ENCODE measurements at regions not wholly inside any gene's neighbourhood (a gene's known extent, or its start where the extent isn't known, plus 50 kb on each side); places are given as distances from the start of the nearest gene placed in this dataset.

DNA sequence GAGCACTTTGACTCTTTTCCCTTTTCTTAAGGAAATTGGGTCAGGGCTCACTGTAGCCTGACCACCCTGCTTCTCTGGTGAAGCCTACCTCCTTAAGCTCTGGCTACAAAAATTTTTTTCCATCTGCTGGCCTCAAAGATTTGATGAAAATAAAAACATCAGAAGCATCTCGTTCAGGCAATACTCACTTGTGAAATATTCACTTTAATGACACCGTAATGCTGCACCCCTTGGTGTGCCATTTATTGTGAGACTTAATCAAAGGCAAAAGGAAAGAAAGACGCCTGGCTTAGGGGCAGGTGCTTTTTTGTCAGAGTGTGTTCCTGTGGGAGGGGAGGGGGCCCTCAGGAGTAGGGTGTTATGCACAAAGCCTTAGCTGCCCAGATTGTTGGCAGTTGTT lies 155.0 kb upstream of the TMPO start:
- H3K79me2 ChIP-seq (ENCODE audit: control insufficient read depth, insufficient read depth, low read length): no peaks in the 10 kb centered on the region
- no peaks in the 10 kb centered on the region for H3K36me3 ChIP-seq (ENCODE audit: control insufficient read depth, insufficient read depth, low read length)
- no peak for TF ChIP-seq SMAD3 (CRISPR knock-in tag; conservative IDR thresholded peaks at IDR 0.05)
- no peak for TF ChIP-seq ZNF445 (CRISPR knock-in tag; IDR thresholded peaks at IDR 0.05; ENCODE audit: low read depth)
- no peak for TF ChIP-seq SETDB1 (IDR thresholded peaks at IDR 0.05; ENCODE audit: low read length)
- no peak for TF ChIP-seq ZBTB17 (CRISPR knock-in tag; IDR thresholded peaks at IDR 0.05)
- no peak for TF ChIP-seq GATA2 (CRISPR knock-in tag; IDR thresholded peaks at IDR 0.05)
- TF ChIP-seq PHB2 (IDR thresholded peaks at IDR 0.05; ENCODE audit: low read depth): no peak
- TF ChIP-seq ZNF695 (CRISPR knock-in tag; IDR thresholded peaks at IDR 0.05): no peak
- TF ChIP-seq ZNF764 (CRISPR knock-in tag; IDR thresholded peaks at IDR 0.05; ENCODE audit: low read depth): no peak
- TF ChIP-seq MBD2 (IDR thresholded peaks at IDR 0.05; ENCODE audit: borderline replicate concordance, low read depth): no peak
- no peak for TF ChIP-seq CAMTA2 (CRISPR knock-in tag; conservative IDR thresholded peaks at IDR 0.05)
- TF ChIP-seq, protein P1, sequence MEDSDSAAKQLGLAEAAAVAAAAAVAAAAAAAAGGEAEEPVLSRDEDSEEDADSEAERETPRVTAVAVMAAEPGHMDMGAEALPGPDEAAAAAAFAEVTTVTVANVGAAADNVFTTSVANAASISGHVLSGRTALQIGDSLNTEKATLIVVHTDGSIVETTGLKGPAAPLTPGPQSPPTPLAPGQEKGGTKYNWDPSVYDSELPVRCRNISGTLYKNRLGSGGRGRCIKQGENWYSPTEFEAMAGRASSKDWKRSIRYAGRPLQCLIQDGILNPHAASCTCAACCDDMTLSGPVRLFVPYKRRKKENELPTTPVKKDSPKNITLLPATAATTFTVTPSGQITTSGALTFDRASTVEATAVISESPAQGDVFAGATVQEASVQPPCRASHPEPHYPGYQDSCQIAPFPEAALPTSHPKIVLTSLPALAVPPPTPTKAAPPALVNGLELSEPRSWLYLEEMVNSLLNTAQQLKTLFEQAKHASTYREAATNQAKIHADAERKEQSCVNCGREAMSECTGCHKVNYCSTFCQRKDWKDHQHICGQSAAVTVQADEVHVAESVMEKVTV (CRISPR knock-in tag; IDR thresholded peaks at IDR 0.05): no peak
- no peak for TF ChIP-seq NCOA2 (IDR thresholded peaks at IDR 0.05; ENCODE audit: partially characterized antibody in 2 of 2)
- TF ChIP-seq SMAD1 (IDR thresholded peaks at IDR 0.05; ENCODE audit: low read depth, low read length, partially characterized antibody): no peak
- TF ChIP-seq ZNF174 (CRISPR knock-in tag; IDR thresholded peaks at IDR 0.05): no peak
- no peaks in the 10 kb centered on the region for H4K20me1 ChIP-seq (replicated peaks; ENCODE audit: control insufficient read depth, insufficient read depth, low read length)
- no peak overlapping the region for H3K4me3 ChIP-seq
- no peaks in the 10 kb centered on the region for H3K9me3 ChIP-seq (replicated peaks; ENCODE audit: control insufficient read depth, insufficient read depth, low read depth, low read length)
- H3K9ac ChIP-seq (ENCODE audit: insufficient read depth in 1 of 2, low read depth in 2 of 2, low read length in 2 of 2): no peak overlapping the region
- DNase-seq (ENCODE audit: extremely low read depth in 1 of 4, low spot score in 3 of 4): no peak
- FAIRE-seq: no peak
- H3K4me2 ChIP-seq (ENCODE audit: insufficient read depth, low read length): no peak overlapping the region
- ChIA-PET POLR2A (no interaction called here), CTCF (ENCODE audit: low intra/inter-chr PET ratio) (no interaction called here)
- H3K9me1 ChIP-seq (ENCODE audit: control insufficient read depth, insufficient read depth, low read length): no peaks in the 10 kb centered on the region
- no peaks in the 10 kb centered on the region for H3K4me1 ChIP-seq (replicated peaks in 1 of 2; ENCODE audit: control insufficient read depth in 2 of 2, insufficient read depth in 2 of 2, low read length in 2 of 2)
- 0% methylated on average over 3 of the region's 3 CpGs for WGBS (ENCODE audit: insufficient coverage, low coverage, missing lambda C conversion rate)
- no peak for ATAC-seq
- H2AFZ ChIP-seq (ENCODE audit: low read depth, low read length): no peak overlapping the region
- no peaks in the 10 kb centered on the region for H3K27me3 ChIP-seq (ENCODE audit: control insufficient read depth in 2 of 2, insufficient read depth in 2 of 2, low read length in 2 of 2)
- H3K27ac ChIP-seq (ENCODE audit: extremely low read depth, low read depth, low read length): no peak overlapping the region
- intact Hi-C loops (cut with micrococcal nuclease): no loop called here
- no TSS peak for BruUV-seq (replicated peaks)
- in situ Hi-C loops (cut with MboI): no loop called here

All from K562 (cell line).